GM03348 (cell line): ENCODE measurements at regions not wholly inside any gene's neighbourhood (a gene's known extent, or its start where the extent isn't known, plus 50 kb on each side); places are given as distances from the start of the nearest gene placed in this dataset.
A peak's percentile ranks its signal among the peaks of the same experiment; 100 is the strongest.

ENCODE experiments used
- DNase-seq: peaks from one replicate; pipeline ENCODE4 v3.0.0; 2012; ENCODE audit warnings: low spot score

DNA sequence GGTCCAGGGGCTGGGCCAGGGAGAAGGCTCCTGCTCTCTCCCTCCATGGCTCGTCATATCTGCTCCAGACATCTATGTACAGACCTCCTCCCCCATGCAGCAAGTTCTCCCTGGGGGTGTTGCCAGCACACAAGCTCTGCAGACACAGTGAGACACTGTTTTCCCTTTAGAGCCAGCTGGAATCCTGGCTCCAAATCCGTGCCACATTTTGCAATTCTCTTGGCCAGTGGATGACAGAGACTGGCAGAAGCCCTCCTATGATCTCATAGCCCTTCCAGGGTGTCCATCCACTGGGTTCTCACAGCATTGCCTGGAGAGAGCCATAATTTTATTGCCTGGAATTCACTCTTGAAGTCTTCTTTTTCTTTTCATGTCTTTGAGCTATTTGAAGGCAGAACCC lies 203.9 kb downstream of the TLE3 start:
- DNase-seq, result peak; percentile 77

DNA sequence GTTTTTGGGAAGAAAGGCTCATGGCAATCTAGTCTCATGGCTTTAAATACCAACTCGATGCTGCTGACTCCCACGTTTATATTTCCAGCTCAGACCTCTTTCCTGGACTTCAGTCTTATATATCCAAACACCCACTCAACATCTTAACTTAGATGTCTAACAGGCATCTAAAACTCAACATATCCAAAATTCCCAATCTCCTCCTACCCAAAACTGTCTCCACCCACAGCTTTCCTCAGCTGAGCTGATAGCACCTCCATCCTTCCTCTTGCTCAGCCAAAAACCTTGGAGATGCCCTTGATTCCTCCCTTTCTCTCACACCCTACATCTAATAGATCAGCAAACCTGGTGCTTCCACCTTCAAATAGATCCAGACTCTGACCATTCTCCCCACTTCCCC lies 202.5 kb downstream of the TLE3 start:
- no peak for DNase-seq

DNA sequence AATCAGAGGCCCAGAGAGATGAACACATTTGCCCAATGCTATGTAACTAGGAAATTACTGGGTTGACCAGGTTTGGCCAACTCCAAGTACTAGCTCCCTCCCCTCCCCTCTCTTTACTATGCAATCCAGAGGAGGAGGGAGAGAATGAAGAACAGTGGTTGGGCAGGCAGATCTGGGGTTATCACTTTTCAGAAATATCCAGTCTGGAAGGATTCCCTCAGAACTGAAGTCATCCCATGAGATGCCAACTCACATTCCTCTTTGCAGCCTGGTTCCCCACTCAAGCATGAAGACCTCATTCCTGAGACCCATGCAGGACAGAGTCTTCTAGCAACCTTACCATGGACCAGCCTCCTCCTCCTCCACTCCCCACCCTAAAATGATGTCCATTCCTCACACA lies 201.1 kb downstream of the TLE3 start:
- DNase-seq, result no peak

DNA sequence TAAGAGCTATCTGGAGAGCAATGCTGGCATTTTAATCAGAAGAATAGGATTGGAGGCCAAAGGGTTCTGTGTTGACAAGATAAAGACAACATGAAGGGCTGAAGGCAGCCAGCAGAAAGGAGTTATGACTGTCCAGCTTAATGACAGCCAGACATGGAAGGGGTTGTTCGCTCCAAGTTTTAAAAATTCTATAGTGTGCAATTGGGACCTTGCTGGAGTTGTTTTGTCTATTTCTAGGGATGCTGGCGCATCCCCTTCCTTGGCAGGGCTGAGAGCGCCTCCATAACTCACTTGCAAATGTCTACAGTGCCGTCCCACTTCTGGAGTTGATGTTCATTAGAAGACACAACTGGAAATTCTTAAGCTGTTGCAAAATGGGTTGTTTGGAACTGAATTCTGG lies 200.7 kb downstream of the TLE3 start:
- DNase-seq, result no peak

DNA sequence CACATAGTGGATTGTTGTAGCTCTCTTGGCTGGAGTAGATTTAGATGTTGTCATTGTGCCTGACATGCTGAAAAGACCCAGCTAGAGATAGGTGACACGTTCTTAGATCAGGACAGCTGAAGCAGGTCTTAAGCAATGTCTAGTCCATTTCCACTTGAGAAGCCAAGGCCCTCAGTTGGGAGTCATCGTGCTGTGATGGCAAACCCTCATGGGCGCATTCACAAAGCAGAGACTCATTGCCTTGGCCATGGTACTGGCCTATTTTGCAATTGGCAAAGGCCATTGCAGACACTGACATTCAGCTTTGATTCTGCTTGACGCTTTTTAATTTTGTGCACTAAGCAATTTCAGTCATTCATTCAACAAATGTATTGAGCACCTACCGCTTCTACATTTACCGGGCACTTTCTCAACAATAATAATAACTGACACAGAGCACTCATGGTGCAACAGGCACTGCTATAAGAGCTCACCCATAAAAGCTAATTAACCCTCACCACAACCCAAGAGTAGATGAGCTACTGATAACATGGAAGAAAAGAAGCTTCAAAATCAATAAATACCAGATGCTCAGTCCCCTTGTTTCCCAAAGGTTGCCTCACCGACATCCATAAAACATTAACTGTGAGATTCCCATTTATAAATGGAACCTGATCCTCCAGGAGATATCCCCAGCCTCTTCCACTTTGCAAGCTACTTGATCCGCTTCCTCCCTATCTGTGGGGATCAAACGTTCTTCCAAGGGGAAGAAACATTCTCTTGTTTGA lies 200.1 kb downstream of the TLE3 start:
- no peak for DNase-seq

DNA sequence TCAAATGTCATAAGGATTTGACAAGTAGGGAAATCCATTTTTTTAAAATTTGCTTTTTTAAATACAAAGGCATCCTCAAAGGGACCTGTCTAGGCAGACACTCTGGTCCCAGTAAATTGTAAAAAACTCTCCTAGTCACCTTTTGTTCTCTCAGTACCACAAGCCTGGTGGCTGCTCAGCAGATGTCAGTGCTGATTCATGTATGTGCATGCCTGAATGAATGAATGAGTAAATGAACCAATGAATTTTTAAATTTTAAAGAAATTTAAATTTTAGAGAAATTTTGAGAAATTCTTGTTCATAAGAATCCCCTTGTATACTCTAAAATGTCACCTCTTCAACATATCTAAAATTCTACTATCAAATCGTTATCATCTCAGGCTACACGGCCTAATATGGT lies 199.5 kb downstream of the TLE3 start:
- DNase-seq, result no peak

DNA sequence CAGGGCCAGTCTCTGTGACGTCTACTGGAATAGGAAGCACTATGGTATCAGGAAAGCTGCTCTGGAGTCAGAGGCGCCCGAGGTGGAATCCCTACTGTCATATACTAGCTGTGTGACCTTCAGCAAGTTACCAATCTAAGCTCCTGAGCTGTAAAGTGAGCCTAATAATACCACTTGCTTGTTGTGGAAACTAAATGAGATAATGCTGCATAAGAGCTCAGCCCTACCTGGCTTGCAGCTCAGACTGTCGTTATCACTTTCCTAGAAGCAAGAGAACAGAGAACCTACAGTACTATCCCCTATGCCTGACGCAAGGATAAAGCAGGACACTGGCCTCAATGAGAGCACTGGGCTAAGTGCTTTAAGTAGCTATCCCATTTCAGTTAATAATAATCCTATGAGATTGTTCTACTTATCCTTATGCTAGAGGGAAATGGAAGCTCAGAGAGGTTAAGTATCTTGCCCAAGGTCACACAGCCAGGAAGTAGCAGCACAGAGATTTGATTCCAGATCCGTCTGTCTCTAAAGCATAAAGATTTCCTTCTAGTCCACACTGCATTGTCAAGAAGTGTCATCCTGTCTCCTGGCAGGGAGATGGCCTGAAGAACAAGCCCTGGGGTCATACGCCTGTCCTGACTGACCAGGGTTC lies 195.2 kb downstream of the TLE3 start:
- DNase-seq, result no peak

DNA sequence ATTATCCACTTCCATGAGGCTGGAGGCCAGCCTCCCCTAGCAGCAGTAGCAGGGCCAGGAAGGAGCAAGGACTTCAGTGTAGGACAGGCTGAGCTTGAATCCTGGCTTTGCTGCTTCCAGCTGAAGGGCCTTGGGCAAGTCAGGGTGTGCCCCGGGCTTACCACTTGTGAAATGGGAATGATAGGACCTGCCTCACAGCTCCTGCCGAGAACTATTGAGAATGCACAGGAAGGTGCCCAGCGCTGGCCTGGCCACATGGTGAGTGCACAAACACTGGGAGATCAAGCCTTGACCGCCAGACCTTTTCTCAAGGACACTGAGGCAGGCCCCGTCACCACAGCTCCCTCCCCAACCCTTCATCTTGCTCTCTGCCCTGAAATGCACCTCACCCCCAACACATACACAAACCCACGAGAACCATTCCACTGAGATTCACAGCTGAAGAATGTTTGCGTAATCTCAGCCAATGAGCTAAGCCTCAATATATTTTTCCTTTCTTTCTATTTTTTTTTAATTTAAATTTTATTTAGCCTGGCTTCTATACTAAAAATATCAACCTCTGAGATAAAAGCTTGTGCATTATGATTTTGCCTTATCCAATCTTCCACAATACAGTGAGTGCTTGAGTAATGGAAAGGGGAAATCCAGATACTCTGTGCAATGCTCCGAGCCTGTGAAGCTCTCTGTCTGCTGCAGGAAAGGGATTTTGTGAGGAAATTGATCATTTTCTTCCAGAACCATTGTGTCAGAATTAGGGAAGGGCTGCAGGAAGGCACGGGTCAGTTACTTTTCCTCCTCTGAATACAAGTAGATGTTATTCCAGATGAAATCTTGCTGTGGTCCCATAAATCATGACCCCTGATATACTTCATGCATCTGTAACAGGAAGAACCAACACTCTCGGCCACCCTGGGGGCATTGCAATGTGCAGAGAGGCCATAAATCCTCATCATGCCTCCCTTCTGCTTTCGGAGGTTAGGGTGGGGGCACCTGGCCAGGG lies 193.9 kb downstream of the TLE3 start:
- peak; percentile 64 for DNase-seq

DNA sequence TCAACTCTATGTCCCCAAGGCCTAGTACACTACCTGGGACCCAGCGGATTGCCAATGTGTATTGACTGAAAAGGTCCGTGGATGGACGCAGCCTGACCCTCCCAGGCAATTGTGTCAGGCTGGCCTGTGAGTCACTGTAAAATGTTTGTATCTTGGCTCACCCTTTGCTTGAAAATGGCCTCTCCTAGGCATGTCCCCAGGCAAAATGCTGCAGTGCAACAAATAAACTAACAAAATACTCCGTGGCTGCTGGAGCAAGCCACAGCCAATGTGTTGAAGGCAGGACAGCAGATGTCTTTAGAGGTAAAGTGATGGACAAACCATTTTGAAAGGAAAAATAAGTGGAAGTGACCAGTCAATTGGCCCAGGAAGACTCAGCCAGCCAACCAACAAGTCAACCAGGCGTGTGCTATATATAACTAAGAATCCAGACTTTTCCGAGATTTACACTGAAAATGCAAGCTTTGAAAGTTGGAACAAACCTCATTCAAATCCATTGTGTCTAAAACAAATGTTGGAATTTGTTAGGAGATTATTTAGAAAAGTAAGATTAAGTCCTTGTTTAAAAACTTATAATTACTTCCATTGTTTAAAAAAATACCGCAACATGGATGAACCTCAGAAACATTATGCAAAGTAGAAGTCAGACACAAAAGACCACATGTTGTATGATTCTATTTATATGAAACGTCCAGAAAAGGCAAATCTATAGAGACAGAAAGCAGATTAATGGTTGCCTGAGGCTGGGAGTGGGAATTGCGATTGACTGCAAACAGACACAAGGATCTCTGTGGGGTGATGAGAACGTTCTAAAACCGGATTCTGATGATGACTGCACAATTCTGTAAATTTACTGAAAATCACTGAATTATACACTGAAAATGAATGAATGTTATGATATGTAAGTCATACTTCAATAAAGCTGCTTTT lies 191.2 kb downstream of the TLE3 start:
- DNase-seq, result no peak

DNA sequence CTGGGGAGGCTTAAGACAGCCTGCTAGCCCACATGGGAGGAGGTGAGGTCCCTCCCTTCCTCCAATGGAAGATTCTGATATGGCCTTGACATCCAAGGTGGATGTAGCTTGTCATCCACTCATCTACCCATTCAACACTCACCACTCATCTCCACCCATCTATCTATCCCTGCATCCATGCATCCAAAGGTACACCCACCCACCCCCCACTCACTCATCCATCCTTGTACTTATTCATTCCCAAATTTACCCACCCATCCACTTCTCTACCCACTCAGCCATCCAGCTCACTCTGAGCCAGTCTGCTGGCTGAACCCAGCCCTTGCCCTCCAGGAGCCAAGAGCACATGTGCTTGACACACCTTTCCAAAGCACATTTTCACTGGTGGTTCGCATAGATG lies 189.7 kb downstream of the TLE3 start:
- no peak for DNase-seq

DNA sequence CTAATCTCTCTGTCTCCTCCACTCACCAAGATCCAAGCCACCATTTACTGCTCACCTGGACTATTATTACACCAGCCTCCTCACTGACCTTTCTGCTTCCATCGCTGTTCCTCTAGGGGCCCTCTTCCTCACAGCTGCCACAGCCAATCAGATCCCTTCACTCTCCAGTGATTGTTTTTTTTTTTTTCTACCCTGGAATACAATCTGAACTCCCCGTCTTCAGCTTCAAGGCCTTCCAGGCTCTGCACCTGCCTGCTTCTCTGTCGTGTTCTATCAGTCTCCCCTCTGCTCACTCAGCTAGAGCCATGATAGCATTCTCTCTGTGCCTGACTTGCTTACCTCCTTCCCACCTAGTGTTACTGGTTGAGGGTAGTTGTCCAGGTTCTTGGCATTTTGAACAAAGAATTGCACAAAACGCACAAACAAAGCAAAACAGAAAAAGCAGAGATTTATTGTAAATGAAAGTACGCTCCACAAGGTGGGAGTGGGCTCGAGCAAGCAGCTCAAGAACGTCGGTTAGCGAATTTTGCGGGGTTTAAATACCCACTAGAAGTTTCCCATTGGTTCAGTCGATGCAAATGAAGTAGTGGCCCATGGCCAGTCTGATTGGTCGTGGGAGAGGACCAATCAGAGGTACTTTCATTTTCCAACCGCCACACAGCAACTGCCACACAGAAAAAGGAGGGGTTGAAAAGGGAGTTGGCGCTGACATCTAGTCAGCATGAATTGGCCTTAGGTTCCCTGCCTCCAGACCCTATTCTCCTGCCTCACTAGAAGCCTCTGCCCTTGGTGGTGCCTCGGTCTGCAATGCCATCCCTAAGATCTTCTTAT lies 188.9 kb downstream of the TLE3 start:
- DNase-seq, result no peak

DNA sequence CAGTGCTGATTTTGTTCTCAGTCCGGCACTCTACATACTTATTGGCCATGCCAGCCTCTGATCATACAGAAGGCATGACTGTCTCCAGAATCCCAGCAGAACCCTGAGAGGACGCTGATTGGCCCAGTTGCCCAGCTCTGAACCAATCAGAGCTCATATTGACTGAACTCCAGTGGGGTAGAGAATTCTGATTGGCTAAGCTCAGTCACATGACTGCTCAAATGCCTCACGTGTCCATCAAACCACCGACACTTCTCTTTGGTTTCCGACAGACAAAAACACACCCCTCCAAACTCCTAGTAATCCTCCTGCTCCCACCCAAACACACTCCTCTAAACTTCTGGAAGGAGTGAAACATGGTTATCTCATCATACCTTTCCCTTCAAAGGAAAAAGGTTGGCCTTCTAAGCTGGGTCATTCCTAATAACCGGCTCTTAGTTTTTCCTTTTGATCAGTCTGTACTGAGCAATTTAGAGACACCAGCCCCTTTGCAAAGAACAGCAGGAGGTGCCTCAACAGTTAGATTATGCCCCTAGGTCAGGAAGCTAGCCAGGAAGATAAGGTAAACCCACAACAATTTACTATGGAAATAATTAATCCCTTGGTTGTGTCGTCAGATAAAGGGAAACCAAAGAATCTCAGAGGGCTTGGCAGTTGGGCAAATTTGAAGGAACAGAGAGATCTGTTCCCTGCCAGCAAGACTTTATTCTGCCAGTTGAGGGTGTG lies 187.8 kb downstream of the TLE3 start:
- no peak for DNase-seq

DNA sequence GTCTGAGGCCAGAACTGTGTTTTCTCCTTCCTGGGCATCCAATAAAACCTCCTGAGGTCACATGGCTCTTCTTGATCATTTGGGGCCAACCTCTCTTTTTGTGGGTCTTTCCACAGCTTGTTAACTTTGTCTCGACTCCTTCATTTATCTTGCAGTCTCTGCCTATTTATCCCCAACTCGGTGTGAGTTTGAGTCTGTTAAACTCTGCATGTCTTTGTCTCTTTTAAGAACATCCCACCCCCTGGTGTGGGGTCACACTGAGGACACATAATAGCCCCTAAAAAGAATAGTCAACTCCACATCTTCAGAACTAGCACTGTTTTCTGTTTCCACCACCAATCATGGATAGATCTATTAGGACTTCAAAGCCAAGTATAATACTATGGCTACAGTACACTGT lies 187.2 kb downstream of the TLE3 start:
- no peak for DNase-seq

DNA sequence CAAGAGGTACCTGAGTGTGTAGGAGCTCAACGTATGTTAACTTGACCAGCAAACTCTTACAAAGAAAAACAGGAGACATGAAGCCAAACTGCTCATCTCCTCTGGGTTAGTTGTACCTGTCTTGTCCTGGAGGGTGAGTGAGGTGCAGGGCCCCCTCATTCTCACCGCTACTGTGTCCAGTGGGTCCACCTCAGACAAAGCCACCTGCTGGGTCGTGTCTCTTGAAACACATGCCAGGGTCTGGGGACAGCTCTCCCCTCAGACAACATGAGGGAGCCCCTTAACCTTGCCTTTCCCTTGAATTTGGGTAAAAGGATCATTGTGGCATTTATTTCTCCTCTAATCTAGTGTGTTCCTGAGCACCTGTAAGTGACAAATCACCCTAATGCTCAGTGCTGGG lies 185.6 kb downstream of the TLE3 start:
- no peak for DNase-seq

DNA sequence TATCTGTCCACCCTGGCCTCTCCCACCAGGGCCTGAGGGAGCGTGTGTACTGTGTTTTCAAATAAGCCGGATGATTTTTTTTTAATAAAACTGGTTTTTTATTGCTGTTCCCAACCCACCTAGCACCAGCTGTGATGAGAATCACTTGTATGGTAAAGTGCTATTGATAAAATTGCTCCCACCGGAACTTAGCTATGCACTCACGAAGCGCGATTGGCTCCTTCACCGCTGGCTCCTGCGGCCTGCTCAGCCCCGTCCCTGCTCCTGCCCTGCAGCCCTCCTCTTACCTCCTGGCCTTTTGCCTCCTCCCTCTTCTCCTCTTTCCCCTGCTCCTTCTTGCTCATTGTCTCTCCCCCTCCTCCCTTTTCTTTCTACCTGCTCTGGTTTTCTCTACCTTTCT lies 183.7 kb downstream of the TLE3 start:
- DNase-seq, result no peak

DNA sequence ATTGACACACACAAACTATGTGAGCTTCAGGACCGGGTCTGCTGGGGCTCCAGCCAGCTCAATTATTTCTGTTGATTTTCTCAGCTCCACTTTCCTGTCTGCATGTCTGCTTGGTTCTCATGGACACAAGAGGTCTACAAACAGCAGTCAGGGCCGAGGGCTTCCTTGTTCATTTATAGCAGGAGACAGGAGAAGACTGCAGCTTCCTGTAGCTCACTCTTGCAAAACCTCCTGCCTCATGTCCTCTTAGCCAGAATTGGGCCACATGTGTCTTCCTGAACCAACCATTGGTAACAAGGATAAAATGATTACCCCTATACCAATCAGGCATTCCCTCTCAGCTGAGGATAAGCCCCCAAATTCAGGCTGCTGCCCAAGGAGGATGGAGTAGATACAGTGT lies 182.8 kb downstream of the TLE3 start:
- DNase-seq, result no peak

DNA sequence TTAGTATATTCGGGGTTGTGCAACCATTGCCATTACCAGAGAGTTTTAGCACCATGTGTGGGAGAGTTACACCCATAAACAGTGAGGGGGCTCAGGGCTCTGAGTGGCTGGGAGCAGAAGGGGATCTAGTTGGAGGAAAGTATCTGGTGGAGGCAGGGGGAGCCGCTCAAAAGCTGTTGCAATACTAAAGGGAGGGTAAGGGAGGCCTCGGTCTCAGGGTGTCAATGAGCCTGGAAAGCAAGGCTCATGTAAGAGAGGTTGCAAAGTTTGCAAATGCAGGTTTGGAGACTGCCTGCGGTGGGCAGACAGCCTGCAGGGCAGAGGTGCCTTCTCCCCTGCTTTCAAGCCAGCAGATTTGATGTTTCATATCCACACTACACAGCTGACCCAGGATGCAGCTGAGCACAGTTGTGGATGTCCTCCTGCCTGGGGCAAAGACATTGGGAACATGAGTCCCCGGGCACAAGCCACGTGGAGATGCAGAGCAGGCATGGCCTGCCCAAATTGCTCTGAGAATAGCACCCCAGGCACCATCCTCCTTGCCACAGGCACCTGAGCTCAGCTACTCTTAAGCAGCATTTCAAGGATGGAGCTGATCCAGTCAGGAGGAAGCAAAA lies 181.4 kb downstream of the TLE3 start:
- no peak for DNase-seq

DNA sequence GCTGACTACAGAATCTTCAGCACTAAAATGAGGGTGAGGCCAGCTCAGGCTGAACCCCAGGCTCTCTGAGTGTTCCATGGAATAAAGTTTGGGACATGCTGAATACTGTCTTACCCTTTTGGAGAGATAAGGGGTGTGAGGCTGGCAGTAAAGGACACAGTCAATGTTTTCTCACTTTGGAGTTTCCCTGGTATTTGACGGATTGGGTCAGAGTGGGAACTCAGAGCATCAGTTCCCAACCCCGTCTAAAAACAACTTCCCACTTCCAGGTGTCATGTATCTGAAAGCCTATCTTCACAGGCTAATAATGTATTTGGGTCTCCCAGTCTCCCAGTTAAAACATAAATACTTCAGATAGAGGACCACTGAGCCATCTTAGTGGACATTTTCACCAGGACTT lies 180.7 kb downstream of the TLE3 start:
- DNase-seq, result no peak

DNA sequence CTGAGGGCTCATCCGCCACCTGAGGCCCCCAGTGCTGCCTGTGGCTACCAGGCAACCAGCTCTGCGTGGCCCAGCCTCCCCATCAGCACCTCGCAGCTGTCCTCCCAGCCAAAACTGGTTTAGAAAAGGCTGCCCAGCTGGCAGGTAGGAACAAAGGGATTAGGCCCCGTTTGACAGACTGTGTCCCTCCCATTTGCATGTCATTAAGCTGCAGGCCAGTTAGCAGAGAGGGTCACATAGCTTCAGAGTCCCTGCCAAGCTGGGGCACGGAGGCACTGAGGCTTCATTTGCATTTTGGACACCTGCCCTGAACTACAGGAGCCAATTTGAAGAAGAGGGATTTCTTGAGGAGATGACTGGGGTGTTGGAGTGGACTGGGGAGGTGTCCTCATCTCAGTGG lies 177.9 kb downstream of the TLE3 start:
- DNase-seq, result no peak

DNA sequence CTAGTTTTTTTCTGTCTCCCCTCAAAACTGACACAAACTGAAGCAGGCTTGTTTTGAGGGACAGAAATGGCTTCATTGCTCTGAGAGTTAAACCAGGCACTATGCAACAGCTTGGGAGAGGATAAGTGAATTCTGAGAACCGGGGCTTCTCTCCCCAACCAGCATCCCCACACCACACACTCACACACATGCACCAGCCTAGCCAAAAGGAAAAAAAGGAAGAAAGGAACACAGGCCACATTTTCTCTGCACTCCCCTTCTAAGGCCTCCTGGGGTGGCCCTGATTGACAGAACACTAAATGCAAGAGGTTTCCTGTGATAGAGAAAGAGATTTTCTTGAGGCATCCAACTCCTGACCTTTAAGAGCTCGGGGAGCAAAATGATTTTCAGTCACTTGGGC lies 177.5 kb downstream of the TLE3 start:
- DNase-seq, result no peak
